GM12872 (cell line): ENCODE measurements at regions not wholly inside any gene's neighbourhood (a gene's known extent, or its start where the extent isn't known, plus 50 kb on each side); places are given as distances from the start of the nearest gene placed in this dataset.

Experiments used
- TF ChIP-seq, protein P1 (sequence below): IDR thresholded peaks from 3 replicates; pipeline ENCODE4 v1.5.1; 2011; ENCODE audit warnings: low read depth, mild to moderate bottlenecking, low read length, moderate library complexity; ENCODE audit not compliant: insufficient read depth

DNA sequence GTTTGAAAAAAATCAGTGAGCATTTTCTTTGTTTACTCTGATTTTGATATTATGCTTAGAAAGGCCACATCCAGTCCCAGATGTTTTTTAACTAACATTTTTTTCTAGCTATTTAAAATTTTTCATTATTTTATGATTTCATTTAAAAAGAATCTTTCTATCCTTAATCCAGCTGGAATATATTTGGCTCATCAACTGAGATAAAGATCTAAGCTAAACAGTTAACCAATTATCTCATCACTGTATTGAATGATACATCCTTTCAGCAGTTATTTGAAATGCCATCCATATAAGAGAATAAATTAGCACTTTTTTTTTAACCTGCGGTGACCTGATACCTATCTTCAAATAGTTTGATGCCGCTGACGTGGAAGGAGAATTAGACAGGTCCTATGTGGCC, 245.5 kb upstream of the COPS8 start:
- TF ChIP-seq, protein P1, sequence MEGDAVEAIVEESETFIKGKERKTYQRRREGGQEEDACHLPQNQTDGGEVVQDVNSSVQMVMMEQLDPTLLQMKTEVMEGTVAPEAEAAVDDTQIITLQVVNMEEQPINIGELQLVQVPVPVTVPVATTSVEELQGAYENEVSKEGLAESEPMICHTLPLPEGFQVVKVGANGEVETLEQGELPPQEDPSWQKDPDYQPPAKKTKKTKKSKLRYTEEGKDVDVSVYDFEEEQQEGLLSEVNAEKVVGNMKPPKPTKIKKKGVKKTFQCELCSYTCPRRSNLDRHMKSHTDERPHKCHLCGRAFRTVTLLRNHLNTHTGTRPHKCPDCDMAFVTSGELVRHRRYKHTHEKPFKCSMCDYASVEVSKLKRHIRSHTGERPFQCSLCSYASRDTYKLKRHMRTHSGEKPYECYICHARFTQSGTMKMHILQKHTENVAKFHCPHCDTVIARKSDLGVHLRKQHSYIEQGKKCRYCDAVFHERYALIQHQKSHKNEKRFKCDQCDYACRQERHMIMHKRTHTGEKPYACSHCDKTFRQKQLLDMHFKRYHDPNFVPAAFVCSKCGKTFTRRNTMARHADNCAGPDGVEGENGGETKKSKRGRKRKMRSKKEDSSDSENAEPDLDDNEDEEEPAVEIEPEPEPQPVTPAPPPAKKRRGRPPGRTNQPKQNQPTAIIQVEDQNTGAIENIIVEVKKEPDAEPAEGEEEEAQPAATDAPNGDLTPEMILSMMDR = no peak

DNA sequence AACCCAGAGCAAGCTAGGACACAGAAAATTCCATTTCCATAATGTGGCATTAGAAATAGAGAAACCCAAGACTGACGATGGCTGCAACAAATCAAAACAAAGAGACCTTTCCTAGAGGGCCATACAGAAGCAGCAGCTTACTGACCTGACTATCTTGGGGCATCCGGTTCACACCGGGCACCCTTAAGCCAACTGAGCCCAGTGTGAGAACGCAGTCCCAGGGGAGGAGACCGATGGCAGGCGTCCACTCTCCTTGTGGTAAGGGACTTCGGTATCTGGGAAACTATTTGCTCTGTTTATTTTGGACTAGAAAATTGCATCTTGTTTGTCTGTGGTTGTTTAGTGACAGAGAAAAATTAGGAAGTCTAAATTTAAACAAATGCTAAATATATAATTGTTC, 244.8 kb upstream of the COPS8 start:
- TF ChIP-seq, protein P1 = no peak

DNA sequence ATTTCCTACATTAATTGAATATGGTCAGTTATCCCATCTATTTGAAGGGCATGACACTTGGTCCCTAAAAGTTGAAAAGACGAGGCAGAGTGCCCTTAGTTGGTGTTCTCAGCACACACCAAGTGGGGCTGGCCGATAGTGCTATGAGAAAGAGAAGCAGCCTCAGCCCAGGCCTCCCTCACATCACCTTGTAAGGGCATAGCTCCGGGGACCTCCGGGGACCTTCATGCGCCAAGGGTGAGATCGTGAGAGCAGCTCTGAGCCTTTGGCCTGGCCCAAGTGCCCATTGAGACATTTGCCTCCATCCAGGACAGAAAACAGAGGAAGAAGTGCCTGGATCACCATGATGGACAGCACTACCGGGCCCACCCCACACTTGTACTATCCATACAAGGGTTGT, 244.3 kb upstream of the COPS8 start:
- TF ChIP-seq, protein P1 = no peak

DNA sequence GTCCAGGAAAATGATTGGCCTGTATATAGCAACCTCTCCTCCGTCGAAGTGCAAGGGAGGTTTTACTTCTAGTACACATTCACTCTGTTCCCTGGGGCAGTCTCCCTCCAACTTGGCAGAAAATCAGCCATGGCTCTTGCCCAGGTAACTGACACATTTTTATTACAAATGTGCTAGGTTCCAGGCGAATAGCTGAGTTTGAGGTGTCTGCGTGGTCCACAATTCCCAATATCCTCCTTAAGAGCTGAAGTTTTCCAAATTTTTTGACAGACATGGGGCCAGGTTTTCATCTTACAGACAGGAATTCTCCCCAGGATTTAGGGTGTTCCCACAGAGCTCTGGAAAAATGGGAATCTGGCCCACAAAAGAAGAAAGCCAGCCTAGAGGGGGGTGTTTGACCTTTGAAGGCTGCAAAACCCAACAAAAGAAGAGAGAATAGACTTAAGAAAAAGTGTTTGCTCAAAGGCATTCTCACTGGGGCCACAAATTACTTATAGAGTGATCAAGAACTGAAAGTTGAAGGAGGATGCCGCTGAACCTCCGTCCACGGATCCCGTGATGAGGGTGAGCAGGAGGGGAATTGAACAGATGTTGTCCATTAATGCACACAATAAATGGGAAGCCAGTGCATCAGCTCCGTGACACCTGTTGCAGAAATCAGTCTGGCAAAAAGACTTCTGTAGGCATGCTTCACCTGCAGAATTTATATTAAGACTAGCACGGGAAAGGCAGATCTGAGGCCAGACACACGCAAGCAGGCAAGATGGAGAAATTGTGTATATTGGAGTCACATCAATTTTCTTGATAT, 242.3 kb upstream of the COPS8 start:
- TF ChIP-seq, protein P1 = no peak

DNA sequence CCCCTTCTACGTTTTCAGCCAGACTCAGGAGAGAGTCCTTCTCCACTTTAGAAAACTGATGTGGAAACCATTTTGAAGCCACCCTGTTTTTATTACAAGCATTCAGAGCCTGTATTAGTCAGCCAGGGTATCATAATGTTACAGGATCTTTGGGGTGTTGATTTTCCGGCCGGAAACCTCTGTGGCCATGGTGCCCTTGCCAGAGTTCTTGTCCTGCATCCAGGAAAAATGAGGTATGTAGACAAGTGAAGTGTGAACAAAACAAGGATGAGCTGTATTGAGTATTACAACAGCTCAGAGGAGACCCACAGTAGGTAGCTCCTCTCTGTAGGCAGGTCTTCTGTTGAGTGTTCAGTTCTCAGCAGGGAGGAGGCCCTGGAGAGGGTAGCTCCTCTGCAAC, 241.0 kb upstream of the COPS8 start:
- TF ChIP-seq, protein P1 = no peak

DNA sequence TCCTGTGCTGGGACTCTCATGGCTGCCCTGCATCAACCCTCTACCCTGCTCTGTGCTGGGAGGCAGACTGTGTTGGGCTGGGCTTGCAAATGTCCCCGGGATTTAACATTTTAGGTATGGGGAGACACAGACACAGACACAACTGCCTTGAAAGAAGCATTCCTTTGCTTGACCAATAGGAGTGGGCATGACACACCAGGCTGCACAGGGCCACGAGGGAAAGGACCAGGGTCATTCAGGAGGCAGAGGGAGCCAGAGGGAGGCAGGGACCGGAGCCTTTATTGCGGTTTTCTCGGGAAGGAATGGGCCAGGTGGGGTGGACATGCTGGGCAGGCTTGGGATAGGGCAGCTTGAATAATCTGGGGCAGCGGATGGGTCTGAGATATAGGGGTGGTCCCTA, 238.7 kb upstream of the COPS8 start:
- TF ChIP-seq, protein P1 = no peak

DNA sequence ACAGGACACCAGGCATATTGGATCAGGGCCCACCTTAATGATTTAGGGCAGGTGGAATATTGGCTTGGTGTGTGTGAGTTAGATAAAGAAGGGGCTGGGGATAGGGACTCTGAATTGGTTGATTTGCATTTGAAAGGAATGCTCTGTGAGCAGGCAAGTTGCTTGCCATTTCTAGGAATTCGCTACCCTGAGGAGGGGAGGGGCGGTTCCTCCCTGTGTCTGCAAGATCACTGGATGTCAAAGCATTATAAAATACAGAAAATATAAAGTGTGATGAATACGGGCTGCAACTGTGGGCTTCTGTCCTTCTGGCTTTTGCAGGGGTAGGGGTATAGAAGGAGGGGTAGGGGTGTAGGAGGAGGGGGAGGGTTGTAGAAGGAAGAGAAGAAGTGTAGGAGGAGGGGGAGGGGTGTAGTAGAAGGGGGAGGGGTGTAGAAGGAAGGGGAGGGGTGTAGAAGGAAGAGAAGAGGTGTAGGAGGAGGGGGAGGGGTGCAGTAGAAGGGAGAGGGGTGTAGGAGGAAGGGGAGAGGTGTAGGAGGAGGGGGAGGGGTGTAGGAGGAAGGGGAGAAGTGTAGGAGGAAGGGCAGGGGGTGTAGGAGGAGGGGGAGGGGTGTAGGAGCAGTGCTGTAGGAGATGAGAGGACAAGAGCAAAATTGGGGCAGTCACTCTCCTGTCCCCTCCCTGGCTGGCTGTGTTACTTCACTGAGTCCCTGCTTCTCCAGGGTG, 238.0 kb upstream of the COPS8 start:
- TF ChIP-seq, protein P1 = no peak
